ENCODE measurements at regions not wholly inside any gene's neighbourhood (a gene's known extent, or its start where the extent isn't known, plus 50 kb on each side); places are given as distances from the start of the nearest gene placed in this dataset.

DNA sequence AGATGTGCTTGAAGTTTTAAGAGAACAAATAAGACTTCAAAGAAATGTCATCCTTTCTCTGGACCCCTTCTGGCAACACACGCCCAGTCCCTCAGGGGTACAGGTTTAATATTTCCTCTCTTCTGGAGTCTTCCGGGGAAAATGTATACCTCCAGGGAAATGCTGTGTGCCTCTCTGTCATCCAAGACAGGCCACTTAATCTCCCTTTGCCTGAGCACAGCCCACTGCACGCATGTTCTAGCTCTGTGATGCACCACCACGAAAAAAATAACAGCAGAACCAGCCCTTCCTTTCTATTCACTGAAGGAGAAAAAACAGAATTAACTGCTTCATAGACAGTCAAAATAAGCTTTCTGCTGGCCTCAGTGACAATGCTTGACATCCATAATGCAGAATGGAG lies 140.1 kb downstream of the RBFOX3 start:
- DNase-seq (ENCODE audit: low read depth in 2 of 2) = no peak

DNA sequence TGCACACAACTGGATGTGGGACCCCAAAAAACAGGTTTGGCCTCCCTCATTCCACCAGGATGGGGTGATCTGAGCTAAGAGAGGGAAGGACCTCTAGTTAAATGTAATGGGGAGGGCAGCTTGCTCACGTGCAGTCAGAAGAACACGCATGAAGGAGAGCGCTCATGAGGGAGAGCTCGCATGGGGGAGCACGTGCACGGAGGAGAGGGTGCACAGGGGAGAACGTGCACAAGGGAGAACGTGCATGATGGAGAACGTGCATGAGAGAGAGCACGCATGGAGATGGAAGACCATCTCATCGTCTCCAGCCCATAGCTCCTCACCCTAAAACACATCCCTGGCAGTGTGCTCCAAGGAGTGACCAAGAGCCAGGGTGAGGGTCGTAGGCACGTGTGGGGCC lies 141.2 kb downstream of the RBFOX3 start:
- DNase-seq (ENCODE audit: low read depth in 2 of 2) = no peak

DNA sequence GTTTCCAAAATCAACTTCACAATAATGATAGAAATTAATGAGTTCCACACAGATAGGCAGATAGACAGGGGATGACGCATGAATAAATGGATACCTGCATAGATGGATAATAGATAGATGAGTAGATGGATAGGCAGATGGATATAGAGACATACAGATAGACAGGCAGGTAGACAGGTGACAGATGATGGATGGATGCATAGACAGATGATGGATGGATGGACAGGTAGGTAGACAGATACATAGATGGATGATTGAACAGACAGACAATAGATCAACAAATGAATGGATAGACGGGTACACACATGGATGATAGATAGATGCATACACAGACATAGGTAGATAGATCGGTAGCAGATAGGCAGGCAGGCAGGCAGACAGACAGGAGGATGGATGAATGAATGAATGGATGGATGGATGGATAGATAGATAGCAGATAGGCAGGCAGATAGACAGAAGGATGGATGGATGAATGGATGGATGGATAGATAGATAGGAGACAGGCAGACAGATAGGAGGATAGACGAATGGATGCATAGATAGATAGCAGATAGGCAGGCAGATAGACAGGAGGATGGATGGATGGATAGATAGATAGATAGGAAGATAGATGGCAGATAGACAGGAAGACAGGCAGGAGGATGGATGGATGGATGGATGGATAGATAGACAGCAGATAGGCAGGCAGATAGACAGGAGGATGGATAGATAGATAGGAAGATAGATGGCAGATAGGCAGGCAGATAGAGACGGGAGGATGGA lies 142.5 kb downstream of the RBFOX3 start:
- no peak for DNase-seq (ENCODE audit: low read depth in 2 of 2)

DNA sequence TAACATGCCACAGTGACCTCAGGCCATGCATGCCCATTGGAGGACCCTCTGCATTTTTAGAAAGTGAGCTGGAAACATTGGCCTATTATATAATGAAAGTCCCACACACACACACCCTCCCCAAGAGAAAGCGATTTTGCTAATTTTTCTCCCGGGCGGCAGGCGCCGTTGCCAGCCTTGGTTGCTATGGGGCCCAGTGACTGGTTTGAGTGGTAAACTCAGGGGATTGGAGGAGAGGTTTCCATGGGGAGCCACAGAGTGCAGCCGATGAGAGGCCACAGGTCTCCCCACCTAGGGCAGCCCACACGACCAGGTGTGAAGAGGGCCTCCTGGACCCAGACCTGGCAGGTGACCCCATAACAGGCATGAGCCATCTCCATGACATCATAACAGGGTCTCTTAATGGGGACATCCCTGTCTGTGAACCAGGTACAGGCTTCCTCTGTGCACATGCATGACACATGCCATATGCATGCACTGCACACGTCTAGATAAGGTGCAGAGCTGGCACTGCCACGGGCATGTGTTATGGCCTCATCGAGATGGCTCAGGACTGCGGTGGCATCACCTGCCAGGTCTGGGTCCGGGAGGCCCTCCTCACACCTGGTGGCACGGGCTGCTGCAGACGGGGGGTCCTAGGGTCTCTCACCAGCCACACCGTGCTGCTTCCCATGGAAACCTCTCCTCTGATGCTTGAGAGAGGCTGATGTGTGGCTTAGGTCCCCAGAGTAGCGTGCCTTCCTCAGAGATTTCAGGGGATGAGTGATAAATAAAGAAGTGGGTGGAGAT lies 144.1 kb downstream of the RBFOX3 start:
- no peak for DNase-seq (ENCODE audit: low read depth in 2 of 2)

DNA sequence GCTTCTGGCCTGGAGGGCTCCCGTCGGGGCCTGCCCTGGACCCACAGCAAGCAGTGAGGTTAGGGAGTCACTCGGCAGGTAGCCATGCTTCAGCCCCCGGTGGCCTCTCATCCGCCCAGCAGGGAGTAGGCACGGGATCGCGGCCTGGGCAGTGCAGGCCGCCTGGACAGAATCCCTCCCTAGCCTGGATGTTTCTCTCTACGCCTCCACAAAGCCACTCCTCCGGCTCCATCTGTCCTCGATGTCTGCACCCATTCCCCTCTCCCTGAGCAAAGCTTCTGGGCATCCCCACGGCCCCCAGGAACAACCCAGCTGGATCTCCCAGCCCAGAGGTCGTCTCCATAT lies 145.2 kb downstream of the RBFOX3 start:
- no peak for DNase-seq (ENCODE audit: low read depth in 2 of 2)

DNA sequence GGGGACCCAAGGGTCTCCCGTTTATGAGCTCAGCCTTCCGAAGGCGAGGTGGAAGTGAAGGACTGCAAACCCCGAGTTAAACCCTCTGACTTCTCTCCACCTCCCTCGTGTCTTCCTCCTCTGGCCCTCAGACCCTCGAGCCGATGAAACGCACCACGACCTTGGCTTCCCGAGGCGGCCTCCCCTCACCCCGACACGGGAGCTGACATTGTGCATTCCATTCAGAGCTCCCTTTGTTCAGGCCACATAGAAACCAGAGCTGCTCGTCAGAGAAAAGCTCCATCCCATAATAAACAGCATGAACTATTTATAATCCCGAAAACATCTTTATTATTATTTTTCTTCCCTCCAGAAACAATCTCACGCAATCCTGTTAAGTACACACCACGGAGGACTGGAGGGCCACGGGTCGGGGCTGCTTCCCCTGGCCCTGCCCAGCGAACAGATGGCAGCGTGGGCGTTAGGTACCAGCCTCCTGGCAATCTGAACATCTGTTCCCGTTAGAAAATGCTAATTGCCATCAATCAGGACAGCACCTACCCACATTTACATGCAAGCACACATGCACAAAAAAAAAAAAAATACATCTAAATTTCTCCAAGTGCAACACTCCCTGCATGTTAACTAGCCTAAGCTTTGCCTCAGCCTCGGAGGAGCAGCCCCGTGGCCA lies 145.7 kb downstream of the RBFOX3 start:
- DNase-seq (ENCODE audit: low read depth in 2 of 2) = no peak

DNA sequence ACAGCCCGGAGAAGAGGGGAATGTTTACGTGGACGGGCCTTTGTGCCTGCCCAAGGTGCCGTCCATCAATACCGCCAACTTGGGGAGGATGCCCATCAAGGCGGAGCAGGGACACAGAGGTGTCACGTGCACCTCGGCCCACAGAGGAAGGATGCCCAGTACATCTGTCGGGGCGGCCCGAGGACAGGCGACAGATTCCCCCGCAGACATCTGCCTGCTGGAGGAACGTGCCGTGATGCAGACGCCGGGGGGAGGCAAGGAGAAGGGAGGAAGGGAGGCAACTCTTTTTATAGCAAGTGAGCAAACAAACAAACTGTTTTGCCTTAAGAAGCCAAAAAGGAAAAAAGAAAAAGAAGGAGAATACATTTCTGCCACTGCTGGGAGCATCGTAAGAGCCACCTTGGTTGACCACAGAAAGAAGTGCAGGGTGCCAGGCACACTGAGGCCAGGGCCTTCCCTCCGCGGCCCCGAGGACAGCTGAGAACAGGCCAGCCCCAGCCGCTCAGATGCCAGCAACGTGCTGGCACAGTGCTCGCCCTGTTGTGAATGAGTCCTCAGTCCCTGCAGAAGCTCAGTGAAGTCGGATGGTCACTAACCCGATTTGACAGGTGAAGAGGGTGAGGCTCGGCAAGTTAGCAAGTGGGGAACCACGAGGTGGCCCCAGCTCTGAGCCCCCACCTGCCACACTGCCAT lies 146.4 kb downstream of the RBFOX3 start:
- DNase-seq (ENCODE audit: low read depth in 2 of 2) = no peak

DNA sequence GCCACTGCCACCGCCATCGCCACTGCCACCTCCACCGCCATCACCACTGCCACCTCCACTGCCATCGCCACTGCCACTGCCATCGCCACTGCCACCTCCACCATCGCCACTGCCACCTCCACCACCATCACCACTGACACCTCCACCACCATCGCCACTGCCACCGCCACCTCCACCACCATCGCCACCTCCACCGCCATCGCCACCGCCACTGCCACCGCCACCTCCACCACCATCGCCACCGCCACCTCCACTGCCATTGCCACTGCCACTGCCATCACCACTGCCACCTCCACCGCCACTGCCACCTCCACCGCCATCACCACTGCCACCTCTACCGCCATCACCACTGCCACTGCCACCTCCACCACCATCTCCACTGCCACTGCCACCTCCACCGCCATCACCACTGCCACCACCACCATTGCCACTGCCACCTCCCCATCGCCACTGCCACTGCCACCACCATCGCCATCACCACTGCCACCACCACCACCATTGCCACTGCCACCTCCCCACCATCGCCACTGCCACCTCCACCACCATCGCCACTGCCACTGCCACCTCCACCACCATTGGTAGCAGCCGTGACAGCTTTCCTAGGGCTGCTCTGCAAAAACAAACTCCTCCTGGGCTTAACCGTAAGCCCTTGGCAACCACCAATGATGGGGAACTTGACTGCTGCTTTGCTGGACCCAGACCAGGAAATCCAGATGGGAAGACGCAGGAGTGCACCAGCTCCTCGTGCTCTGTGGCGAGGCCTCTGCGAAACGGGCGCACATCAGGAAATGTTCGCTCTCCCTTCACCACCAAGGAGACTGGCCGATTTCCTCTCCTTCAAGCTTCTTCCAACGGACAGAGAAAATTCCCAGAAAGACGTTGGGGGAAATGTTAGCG lies 147.2 kb downstream of the RBFOX3 start:
- no peak for DNase-seq (ENCODE audit: low read depth in 2 of 2)

DNA sequence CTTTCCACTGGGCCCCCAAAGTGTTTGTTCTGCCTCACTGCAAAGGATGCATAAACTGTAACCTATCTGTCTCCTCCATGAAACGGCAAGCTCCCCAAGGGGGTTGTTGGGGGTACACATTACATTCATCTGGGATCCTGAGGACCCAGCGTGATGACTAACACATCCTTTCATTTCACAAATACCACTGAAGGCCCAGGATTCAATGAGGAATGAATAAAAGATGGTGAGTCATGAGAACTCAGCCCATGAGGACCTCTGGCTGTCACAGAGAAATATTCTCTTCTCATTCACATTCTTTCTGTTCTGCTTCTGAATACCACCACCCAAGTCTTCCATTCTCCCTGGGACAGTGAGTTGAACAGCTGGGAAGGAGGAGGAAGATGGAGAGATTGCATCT lies 149.8 kb downstream of the RBFOX3 start:
- no peak for DNase-seq (ENCODE audit: low read depth in 2 of 2)

DNA sequence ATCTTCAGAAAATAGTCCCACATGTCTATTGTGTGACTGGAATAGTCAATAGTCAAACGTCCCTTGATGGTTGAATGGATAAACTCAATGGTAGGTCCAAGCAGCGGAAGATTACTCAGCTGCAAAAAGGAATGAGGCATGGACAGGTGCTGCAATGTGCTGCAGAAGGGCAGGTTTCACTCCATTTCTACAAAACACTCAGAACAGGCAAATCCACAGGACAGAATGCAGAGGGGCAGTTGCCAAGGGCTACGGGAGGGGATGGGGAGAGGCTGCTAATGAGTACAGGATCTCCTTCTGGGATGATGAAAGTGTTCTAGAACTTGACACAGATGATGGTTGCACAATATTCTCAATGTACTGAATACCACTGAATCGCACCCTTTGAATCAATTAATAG lies 151.0 kb downstream of the RBFOX3 start:
- DNase-seq (ENCODE audit: low read depth in 2 of 2) = no peak

DNA sequence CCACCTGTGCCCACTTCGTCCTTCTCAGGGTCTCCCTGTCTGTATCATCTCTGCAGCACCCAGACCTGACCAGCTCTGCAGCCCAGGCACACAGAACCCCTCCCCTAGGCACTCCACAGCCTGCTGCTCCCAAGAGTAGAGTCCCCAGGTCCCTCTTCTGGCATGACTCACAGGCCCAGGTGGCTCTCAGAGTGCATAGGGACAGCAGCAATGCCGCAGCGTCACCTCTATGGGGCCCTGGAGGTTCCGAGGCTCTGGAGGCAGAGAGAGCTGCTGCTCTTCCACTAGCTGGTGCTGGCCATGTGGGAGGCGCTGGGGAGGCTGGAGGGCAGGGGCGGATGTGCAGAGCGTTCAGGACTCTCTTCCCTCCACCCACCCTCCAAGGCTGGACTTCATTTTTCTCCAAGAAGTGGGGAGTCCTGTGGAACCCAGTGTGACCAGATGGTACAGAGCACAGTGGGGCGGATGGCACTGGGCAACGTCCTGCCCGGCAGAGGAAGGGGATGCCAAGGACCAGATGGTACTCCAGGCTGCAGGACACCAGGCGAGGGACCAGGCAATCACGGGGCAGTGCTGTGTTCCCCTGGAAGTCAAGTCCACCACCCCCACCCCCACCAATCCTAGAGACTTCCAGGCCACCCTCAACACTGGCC lies 151.7 kb downstream of the RBFOX3 start:
- no peak for DNase-seq (ENCODE audit: low read depth in 2 of 2)

DNA sequence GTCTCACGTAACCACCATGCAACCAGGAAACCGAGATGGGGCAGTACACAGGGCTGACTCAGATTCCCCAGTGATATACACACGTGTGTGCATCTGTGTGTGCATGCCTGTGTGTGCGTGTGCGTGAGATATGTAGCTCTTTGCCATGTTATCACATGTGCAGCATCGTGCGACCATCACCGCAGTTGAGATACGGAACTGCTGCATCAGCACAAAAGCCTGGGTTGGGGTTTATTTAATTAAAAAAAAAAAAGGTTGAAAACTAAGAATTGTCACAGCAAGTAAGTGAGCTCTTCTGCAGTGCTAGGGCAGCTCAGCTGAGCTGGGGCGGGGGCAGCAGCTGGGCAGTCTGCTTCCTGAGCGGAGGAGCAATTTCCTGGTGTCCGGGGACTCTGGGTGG lies 152.5 kb downstream of the RBFOX3 start:
- DNase-seq (ENCODE audit: low read depth in 2 of 2) = no peak

DNA sequence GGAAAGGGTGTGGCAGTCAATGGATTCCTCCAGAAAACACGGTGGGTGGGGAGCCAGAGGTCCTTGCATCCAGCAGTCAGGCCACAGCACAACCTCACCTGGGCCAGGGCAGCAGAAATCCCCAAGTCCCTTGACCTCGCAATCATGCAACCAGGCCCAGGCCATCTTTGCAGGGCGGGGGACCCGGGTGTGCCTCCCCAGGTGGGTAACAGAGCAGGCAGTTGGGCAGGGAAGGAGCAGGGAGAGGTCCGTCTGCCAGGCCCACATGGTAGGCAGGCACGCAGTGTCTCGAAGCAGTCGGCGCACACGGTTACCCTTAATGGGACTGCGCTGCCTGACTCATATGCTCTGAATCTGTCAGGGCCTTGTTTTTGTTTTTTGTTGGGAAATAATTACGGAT lies 153.0 kb downstream of the RBFOX3 start:
- DNase-seq (ENCODE audit: low read depth in 2 of 2) = no peak

DNA sequence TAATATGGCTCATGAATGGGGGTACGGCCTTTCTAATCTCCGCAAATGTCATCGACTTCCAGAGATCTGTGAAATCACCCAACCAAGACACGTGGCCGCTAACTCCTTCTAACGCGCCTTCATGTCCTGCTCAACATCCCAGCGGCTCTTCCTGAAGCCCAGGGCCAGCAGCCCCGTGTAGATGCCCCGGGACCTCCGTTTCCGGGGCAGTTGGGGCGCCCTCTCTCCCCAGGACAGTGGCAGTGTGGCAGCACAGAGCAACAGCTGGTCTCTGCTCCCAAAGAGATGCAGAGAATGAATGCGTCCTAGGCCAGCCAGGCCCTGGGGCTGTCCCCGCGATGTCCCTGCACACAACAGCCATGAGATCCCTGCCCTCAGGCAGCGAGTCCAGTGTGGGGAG lies 153.5 kb downstream of the RBFOX3 start:
- DNase-seq (ENCODE audit: low read depth in 2 of 2) = no peak

DNA sequence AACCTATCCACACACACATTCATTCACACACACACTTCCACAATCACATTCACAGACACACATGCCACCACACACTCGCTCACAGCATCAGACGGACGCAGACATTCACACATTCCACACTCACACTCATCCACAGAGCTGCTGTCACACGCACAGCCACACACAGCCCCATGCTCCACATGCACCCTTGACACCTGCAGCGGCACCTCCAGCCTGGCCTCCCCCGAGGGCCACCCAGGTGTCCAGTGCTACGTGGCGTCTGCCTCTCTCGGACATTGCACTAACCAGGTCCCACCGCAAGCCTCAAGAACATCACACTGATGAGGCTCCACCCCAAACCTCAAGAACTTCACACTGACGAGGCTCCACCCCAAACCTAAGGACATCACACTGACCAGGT lies 155.2 kb downstream of the RBFOX3 start:
- DNase-seq (ENCODE audit: low read depth in 2 of 2) = no peak

DNA sequence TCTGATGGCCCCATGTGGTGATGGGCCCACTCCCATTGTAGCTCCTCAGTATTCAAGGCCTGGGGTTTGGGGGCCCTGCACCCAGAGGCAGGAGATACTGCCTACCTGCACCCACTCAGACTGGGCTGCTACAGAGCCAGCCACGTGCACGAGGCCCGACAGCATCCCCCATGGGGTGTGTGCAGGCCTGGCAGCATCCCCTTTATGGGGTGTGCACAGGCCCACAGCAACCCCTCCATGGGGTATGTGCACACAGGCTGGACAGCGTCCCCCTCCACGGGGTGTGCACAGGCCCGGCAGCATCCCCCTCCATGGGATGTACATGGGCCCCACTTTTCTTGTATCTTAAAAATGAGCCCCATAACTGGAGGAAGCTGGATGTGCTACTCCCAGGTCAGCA lies 156.0 kb downstream of the RBFOX3 start:
- no peak for DNase-seq (ENCODE audit: low read depth in 2 of 2)

DNA sequence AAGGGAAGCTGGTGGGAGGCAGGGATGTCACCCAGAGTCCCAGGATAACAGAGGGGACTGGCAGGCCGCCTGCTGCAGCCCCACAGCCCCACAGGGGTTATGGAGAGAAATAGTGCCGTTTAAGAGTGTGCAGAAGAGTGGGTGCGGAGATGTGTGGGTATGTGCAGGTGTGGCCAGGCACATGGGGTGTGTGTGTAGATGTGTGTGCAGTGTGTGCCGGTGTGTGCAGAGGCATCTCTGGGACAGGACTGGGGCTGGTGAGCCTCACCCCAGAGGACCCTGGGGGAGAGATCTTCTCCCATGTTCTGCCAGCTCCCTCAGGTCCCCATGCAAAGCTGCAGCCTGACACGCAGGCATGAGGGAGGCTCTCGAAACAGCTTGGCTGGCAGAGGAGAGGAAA lies 157.4 kb downstream of the RBFOX3 start:
- DNase-seq (ENCODE audit: low read depth in 2 of 2) = no peak

DNA sequence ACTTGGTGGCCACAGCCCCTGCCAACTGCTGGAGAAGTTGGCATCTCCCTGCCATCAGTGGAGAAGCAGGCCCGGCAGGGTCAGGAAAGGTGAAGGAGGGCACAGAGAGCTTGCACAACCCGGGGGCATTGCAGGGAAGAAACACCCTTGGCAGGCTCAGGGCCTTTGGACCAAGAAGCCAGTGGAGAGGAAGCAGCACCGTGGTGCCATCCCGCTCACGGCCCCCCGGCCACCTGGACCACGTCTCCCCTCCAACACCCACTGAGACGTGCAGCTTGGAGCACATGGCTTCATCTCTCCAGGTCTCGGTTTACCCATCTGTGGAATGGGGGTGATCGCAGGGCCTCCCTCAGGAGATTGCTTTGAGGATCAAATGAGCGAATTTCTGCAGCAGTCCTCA lies 158.1 kb downstream of the RBFOX3 start:
- no peak for DNase-seq (ENCODE audit: low read depth in 2 of 2)

DNA sequence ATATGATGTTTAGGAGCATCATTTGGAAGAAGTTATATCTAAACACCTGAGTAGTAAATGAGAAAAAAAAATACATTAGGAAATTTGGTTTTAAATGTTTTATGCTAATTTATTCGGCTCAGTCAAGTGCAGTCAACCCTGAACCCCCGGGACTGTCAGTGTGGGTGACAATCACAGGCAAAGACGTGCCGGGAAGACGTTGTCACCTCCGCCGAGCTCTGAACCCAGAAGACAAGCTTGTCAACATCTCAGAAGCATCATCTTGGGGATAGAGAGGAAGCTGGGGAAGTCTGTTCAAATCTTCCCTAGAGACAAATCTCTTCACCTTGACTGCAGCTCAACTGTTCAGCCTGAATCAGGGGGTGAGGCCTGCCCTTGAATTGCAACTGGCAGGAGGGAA lies 159.7 kb downstream of the RBFOX3 start:
- DNase-seq (ENCODE audit: low read depth in 2 of 2) = no peak

DNA sequence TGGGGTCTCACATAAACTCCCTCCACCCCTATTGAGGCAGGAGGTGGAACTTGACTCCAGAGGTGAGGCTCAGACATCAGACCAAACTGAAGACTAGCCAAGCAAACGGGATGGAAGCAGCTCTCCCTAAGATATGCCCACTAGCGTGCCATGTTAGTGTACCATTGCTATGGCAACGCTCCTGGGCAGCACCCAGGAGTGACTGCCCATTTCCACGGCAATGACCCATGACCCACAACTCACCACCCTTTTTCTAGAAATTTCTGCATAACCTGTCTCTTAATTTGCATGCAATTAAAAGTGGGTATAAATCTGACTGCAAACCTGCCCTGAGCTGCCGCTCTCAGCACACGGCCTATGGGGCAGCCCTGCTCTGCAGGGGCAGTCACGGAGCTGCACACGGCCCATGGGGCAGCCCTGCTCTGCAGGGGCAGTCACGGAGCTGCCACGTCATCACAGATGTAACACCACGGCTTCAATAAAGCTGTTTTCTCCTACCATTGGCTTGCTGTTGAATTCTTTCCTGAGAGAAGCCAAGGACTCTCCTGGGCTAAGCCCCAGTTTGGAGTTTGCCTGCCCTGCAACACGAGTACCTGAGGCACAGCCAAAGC lies 164.3 kb downstream of the RBFOX3 start:
- no peak for DNase-seq (ENCODE audit: low read depth in 2 of 2)

Measured in stimulated activated CD4-positive, alpha-beta T cell treated with anti-CD3 and anti-CD28 coated beads, Interleukin-1b, Interleukin-23, amount 100 ng/mL, for 4 hours (primary cell).